Dermis microvascular lymphatic vessel endothelial cell (primary cell): ENCODE measurements at regions not wholly inside any gene's neighbourhood (a gene's known extent, or its start where the extent isn't known, plus 50 kb on each side); places are given as distances from the start of the nearest gene placed in this dataset.

Source experiments
- DNase-seq, 2 donors: peaks; one replicate each; pipeline versions ENCODE4 v3.0.0 to v3.0.0-alpha.2; 2010; ENCODE audit warnings: low read depth in 2 of 2

DNA sequence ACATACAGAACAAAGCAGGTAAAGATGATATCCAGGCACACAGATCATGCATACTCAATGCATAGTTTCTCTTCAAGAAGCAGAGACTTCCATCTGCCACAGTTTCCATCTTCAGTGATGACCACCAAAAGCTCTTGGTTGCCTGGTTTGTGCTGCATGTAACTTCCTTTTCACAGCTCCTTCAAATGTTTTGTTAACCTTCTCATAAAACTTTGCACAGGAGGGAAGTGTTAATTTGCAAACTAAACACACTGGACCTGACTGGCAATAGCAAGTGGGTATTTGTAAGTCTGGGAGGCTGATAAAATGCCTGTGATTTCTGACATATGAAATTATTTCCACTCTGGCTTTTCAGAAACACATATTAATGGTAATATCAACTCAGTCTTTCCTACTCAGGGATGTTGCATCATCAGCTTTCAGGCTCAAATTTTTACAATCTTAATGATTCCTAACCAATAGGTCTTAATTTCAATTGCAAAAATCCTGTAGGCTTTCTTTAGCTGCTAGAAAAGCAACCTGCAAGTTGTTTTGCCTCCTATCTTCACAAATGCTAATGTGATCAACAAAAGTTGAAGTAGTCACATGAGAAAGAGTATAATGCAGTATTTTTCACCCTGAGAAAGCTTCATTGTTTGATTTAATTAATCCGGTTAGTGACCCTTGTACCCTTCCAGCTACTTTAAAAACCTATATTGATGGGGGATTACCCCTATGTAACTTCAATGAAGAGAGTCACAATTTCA is 575.6 kb downstream of the DIAPH3 start:
- peak in 1 of 2 donors; percentile 2 for DNase-seq

DNA sequence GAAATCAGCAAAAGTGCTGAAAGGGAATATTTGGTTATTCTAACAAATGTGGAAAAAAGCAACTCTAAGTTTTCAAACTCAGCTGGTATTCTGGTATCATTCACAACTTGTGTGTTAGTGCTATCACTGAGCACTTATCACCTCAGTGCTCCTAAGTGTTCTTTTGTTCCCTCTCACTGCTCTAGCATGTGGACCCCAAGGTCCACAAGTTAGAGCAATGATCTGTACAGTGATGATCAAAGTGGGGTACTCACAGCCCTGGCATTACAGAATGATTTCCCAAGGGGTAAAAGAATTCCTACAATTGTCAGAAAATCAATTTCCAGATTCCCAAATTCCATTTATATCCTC is 575.0 kb downstream of the DIAPH3 start:
- no peak for DNase-seq

DNA sequence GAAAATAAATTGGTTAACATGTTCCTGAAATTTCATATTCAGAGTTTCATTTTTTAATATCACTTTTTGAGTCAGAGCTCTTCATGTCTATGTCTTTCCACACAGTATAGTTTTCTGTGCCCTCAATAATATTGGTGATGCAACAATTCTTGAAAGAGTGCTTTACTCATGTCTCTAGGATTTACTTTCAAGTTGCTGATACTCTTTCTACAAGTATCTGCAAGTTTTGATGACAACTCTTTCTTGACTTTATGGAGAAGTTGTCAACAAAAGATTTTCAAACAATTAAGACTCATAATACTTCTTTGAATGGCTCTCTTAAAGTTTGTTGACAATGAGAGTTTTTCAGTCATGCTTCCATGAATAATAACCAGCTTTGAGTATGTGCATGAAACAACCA is 561.7 kb downstream of the DIAPH3 start:
- DNase-seq: no peak

DNA sequence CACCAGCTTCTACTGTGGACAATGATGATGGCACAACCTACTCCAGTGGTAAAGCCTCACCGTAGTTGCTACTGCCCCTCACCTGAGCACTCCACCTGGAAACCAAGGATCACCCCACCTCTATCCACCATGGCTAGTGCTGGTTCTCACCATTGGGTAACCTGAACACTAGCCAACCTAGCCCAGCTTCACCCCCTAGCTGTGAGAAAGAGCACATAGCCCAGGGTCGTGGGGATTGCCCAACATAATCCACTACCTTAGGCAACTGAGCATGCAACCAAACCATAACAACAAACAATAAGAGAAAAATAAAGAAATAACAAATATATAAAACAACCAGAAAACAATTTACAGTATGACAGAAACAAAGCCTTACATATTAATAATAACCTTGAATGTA is 560.1 kb downstream of the DIAPH3 start:
- DNase-seq: no peak

DNA sequence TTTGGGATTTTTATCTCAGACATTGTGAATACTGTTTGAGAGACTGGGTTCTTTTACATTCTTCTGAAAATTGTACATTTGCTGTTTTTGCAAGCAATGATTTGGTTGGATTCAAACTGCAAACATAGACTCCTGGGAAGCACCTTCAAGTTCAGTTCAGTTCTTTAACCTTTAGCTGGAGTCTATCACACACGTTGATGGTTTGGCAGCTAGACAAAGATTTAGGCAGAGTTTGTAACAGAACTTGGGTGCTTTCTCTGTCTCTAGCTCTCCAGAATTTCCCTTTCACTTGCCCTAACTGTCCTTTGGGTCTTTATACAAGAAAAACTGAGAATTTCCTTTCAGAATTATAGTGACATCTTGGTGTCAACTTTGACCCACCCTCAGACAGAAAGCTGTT is 556.6 kb downstream of the DIAPH3 start:
- DNase-seq: no peak

DNA sequence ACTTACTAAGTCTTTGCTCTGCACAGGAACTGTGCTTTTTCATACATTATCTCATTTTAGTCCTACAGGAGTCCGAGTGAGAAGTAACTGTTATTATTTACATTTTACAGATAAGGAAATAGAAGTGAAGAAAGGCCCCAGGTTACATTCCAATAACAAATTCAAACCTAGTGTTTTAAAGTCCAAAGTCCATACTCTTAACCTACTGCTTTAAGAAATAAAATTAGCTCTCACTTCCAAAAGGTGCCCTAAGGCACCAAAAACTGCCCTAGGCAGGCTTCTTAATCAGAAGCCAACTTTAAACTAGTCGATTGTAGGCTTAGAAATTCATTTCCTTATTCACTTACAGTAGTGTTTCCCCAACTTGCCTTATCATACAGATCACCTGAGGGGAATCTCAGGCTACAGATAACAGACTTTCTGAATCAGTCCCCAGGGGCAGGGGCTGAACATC is 555.9 kb downstream of the DIAPH3 start:
- DNase-seq: no peak

DNA sequence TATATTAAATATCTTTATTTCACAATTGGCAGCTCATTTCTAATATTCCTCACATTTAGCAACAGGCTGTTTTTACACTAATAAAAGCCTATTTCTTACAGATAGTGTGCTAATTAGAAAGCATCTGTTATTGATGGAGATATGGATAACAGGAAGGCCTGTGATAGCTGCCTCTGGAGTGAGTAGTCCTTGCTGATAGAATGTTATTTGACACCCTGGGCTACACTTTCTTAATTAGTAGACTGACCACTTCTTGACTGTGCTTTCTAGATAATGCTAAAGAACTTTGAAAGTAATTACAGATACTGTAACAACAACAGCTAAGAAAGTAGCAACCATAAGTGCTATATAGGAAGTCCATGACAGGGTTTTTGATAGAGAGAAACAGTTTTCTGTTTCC is 554.3 kb downstream of the DIAPH3 start:
- DNase-seq: no peak
